ENCODE measurements at regions not wholly inside any gene's neighbourhood (a gene's known extent, or its start where the extent isn't known, plus 50 kb on each side); places are given as distances from the start of the nearest gene placed in this dataset.

GRCh38 chr11:69945157-69945556 lies 125.9 kb upstream of the FGF3 start:
- H3K27me3 ChIP-seq (replicated peaks in 1 of 2; ENCODE audit: control insufficient read depth in 2 of 2, insufficient read depth in 2 of 2, low read length in 1 of 2) = no peaks in the 10 kb centered on the region; a peak in 2 of 4 replicates
- no TSS peak for BruUV-seq (replicated peaks)
- RAD21 ChIA-PET (ENCODE audit: unreplicated experiment) = no interaction called here
- FAIRE-seq (no peak), DNase-seq (ENCODE audit: low read depth, low spot score) (no peak), ATAC-seq (no peak)
- SMC1A ChIA-PET (ENCODE audit: uncharacterized antibody, unreplicated experiment) = no interaction called here
- intact Hi-C loops (cut with micrococcal nuclease; ENCODE audit: unreplicated experiment) = no loop called here
- no peak overlapping the region for H3K27ac ChIP-seq (ENCODE audit: control insufficient read depth, insufficient read depth)
- WGBS (ENCODE audit: insufficient coverage, insufficient replicate concordance, low lambda C conversion rate, missing lambda C conversion rate) = 0% methylated on average over 1 of the region's 1 CpG
- TF ChIP-seq NFYA (IDR thresholded peaks at IDR 0.05; ENCODE audit: borderline replicate concordance, low read depth, low read length) (no peak), RFX5 (IDR thresholded peaks at IDR 0.05; ENCODE audit: low read depth, low read length) (no peak), SIN3A (IDR thresholded peaks at IDR 0.05; ENCODE audit: low read depth, low read length) (no peak), ELK1 (IDR thresholded peaks at IDR 0.05; ENCODE audit: low read depth, low read length) (no peak), SREBF2 (IDR thresholded peaks at IDR 0.05; ENCODE audit: low read length) (no peak), GATAD2B (conservative IDR thresholded peaks at IDR 0.05; ENCODE audit: low read depth) (no peak), HCFC1 (IDR thresholded peaks at IDR 0.05; ENCODE audit: low read length) (no peak), YY1 (IDR thresholded peaks at IDR 0.05; ENCODE audit: low read depth, low read length) (no peak), JUNB (IDR thresholded peaks at IDR 0.05) (no peak), ZBTB11 (CRISPR knock-in tag; IDR thresholded peaks at IDR 0.05) (no peak), BMI1 (IDR thresholded peaks at IDR 0.05; ENCODE audit: borderline replicate concordance) (no peak)
- in situ Hi-C loops (cut with MboI) = no loop called here
- H3K4me2 ChIP-seq (ENCODE audit: control insufficient read depth, insufficient read depth) = no peak overlapping the region
- H3K9me3 ChIP-seq (replicated peaks; ENCODE audit: control insufficient read depth, insufficient read depth, low read length) = no peaks in the 10 kb centered on the region; the same call in 2 of the 3 replicates
- H2AFZ ChIP-seq (ENCODE audit: control insufficient read depth, low read depth, low read length) = no peak overlapping the region
- H3K36me3 ChIP-seq (ENCODE audit: control insufficient read depth in 2 of 2, insufficient read depth in 2 of 2, low read length in 1 of 2) = no peaks in the 10 kb centered on the region
- POLR2A ChIA-PET = no interaction called here
- no peaks in the 10 kb centered on the region for H3K4me1 ChIP-seq (ENCODE audit: control insufficient read depth, insufficient read depth, low read length)
- CTCF ChIA-PET = no interaction called here
- no peaks in the 10 kb centered on the region for H3K79me2 ChIP-seq (ENCODE audit: control insufficient read depth, insufficient read depth, low read length)
- H3K4me3 ChIP-seq = no peak overlapping the region
- H4K20me1 ChIP-seq (ENCODE audit: control insufficient read depth, insufficient read depth) = no peaks in the 10 kb centered on the region
- H3K9ac ChIP-seq (ENCODE audit: control insufficient read depth, insufficient read depth, low read length) = no peak overlapping the region

Measured in GM12878 (cell line).